GM19043 (cell line): ENCODE measurements at regions not wholly inside any gene's neighbourhood (a gene's known extent, or its start where the extent isn't known, plus 50 kb on each side); places are given as distances from the start of the nearest gene placed in this dataset.

Source experiments
- ATAC-seq: cut with Tn5 transposase; IDR thresholded peaks from one replicate; pipeline ENCODE4 v1.9.1; 2021; ENCODE audit warnings: low read depth; ENCODE audit not compliant: unreplicated experiment

DNA sequence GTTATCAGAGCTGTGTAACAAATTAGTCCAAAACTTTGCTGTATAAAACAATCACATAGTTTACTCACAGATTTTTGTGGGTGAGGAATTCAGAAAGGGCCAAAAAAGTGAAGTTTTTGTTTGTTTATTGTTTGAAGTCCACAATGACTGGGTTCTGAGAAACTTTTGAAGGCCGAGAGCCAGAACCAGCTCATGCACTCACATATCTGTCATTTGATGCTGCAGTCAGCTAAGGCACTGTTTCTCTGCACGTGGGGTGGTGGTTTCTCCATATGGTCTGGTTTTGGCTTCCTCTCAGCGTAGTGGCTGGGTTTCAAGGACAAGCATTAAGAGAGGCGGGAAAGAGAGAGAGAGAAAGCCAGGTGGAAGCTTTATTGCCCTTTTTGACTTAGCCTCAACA lies 131.8 kb downstream of the TWIST2 start:
- ATAC-seq: no peak

DNA sequence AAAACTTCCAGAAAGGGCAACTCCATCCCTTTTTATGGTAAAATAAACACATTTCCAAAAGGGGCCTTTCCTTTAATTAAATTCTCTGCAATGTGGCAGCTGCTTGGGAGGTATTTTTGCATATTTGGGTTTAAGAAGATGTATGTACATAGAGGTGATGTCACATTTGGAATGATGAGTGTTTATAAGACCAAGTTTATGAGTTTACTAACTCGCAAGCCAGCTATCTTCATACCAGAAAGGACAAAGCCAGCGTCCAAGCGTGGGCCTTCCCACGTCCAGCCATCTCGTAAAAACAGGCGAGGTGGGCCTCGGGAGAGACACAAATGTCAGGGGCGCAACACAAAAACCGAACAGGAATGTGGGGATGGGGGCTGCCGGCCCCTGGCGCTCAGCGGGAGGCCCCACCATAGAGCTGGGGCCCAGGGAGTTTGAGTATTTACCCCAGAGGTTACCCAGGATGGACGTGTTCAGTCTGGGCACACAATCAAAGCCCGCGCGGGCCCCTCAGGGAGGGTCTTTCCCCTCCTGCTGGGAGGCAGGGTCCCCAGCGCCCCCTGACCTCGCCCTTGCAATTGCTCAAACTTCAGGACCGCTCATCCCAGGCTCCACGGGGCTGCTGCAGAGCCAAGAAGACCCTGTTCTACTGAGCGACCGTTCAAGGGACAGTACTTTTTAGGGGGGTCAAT lies 137.3 kb downstream of the TWIST2 start:
- ATAC-seq: no peak

DNA sequence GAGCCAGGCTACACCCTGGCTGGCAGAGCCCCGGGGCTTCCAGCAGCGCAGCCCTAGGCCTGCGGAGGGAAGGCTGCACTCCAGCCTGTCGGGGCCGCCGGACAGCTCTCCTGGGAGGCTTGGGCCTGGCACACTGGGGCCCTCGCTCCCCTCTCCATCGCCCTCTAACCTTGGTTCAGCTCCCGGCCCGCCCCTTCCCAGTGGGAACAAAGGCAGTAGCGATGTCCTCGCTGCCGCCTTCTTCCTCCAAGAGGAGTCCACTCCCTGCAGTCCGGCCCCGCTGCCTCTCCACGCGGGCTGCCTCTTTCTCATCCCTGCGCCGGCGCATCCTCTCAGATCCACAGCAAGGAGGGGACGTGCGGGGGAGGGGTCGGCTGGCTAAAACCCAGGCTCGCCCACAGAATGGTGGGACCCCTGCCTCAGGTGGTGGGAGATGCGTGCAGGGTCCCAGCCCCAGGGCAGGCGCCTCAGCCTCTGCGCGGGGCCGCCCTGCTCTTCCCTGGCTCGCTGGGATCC lies 138.1 kb downstream of the TWIST2 start:
- ATAC-seq: no peak

DNA sequence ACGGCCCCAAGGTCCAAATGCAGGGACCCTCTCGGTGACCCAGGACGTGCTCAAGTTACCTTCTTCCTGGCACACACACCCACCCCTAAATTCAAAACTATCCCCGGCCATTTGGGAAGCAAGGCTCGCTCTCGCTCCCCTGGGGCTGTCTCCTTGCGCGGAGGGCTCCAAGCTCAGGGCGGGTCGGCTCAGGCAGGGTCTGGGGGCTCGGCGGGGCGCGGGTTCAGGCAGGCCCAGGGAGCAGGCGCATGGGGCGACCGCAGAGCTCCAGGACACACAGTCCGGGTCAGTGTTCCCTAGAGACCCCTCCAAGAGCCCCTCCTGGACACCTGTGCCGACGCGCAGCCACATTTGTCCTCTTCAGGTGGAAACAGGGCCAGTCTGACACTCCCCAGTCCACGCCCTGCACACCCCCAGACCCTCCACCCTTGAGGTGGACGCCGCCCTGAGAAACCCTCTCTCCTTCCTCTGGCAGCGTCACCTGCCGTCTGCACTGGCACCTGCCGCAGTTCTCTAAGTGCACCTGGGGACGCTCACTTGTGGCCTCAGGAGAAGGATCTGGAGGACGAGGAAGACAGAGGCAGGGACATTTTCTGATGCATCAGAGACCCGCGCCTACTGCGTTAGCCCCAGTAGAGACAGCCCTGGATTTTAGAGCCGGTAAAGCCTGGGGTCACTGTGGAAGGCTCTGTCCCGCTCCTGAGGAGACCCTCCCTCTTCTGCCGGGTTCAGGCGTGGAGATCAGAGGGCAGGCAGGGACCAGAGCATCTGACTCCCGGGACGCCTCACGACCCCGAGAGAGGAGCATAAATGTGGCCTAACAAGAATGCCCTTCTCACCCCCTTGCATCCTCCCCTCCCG lies 138.8 kb downstream of the TWIST2 start:
- no peak for ATAC-seq

DNA sequence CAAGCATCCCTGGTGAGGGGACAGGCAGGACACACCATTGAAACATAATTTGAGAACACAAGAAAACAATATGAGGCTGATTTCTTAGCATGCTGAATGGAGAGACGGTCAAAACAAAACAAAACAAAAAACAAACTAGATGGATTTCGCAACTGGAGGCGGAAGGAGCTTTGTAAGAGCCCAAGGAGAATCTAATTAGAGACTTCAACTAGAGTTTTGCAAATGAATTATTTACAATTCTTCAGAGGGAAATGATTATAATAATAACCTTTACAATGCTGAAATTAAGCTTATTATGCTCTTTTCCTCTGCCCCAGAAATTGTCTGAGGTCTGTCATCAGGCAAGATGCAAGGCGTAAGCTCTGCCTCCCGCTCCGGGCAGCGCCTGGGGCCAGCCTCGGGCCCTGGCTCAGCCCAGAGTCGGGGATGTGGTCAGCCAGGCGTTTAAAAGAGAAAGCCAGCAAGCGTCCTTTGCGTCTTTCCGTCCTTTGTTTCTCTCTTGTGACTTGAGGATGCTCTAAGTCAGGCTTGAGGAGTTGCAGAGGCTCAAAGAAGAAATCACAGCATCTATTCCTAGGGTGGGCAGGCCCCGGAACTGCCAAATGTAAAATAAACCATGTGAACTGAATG lies 139.6 kb downstream of the TWIST2 start:
- no peak for ATAC-seq

DNA sequence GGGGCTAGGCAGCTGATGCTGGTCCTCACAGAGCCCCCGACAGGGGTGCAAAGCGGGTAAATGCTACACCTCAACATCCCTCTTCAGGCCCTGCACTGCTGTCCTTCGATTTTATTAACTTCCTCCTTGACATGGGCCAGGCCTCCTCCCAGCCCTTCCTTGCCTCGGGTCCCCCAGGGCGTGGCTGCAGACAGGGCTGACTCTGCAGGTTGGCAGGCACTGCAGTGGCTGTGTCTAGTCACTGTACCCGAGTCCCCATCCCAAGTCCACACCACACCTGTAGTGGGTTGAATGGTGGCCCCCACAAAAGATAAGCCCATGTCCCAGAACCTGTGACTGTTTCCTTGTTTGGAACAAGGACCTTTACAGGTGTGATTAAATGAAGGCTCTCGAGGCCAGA lies 140.2 kb downstream of the TWIST2 start:
- no peak for ATAC-seq

DNA sequence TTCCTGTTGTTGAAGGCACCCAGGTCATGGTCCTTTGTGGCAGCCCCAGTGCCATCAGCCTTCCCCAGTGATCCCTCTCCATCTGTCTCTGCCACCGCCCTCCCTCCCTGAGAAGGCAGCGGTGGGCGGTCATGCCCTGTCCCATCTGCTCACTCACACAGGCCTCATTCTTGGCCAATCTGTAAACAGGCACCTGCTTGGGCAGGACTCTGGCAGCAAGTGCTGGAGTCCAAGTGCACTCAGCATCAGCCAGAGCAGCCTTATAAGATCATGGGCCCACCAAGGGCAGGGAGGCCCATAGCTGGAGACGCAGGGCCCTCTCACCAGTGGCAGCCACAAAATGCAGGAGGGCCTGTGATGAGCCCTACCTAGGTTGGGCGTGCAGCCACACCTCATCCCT lies 140.9 kb downstream of the TWIST2 start:
- no peak for ATAC-seq

DNA sequence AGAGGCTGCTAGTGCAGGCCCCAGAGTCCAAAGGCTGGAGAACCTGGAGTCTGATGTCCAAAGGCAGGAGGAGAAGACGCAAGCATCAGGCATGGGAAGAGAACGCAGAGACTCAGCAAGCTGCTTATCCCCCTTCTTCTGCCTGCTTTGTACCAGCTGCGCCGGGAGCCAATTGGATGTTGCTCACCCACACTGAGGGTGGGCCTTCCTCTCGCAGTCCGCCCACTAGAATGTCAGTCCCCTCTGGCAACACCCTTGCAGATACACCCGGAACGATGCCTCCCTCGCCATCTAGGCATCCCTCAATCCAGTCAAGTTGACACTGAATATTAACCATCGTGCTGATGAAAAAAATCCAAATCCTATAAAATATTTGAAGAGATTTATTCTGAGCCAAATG lies 141.6 kb downstream of the TWIST2 start:
- no peak for ATAC-seq

DNA sequence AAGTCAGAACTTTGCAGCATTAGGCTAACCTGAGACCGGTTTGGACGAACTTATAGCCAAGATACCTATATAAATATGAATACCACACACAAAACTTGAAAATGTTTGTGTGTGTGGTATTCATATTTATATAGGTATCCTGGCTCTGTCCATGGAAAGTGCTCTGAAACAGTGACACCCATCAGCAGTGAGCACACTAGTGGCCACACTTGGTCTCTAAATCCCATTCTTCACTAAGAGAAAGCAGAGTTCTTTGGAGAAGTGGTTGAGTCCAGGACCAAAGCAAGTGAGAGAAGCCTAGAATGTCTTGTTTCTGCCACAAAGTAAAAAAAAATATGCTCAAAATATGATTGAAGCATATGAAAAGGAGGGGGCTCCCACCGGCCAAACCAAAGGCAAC lies 146.5 kb downstream of the TWIST2 start:
- ATAC-seq: no peak

DNA sequence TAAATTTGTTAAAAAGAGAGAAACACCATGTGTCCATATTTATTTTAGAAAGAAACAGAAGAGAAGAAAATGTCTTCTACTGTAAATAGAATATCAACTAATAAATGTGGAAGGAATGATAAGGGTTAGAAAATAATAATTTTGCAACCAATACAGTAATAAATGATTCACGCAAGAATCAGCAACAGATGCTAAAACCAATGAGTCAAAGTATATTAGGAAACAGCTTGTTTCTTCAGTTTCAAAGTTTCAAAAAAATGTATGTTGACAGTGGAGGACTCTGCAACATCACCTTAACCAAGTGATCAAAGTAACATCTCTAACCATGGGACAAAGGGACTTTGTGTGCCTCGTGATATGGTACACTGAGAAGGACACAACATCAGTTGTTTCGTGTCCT lies 147.0 kb downstream of the TWIST2 start:
- no peak for ATAC-seq

DNA sequence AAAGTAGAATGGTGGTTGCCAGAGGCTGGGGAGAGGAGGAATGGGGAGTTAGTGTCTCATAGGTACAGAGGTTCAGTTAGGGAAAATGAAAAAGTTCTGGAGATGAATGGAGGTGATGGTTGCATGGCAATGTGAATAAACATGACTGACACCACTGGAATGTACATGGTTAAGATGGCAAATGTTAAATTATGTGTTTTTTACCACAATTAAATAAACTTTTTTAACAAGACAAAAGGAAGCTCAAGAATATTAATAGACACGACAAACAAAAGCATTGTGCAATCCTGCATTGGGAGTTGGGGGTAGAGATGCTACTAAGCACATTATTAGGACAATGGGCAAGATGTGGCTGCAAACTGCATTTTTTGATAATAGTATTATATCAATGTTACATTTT lies 147.7 kb downstream of the TWIST2 start:
- no peak for ATAC-seq

DNA sequence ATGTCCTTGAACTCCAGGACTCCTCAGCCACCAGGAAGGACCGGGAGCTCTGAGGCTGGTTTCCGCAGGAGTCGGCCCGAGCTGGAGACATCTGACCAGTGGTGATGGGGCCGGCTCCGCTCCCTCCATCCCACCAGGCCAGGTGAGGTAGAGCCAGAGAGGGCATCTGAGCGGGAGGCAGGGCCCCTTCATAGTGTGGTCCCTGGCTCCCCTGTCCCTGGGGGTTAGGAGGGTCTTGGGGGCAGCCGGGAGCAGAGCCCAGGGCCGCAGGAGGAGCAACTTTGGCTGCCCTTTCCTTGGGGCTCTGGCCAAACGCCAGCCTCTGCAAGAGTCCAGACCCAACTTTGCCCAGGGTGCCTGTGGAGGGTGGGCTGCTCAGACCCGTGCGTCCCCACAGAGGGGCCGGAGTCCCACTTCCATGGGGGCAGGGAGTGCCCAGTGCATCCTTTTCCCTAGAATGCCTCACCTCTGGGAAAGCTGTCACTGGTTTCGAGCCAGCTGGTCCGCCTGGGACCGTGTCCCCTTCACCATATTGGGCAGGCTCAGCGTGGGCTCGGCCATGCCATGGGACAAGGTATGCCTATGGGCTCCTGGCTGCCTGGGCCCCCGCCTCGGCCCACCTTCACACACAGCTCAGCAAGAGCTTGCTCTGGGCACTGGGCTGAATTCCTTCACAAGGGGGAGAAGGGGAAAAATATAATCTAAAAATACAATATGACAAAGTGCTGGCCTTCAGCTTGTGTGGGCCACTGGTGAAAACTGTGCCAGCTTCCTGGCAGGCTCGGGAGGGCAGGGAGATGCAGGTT lies 148.6 kb downstream of the TWIST2 start:
- no peak for ATAC-seq

DNA sequence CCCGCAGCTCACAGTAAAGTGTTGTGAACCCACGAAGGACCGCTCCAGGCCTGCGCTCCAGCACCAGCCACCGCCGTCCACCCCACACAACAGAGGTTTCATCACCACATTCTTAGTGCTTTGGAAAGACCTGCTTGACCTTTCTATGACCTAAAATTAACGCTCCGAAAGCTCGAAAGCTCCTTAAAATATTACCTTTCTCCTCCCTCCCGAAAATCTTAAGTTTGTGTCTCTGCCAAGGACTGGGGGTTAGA lies 149.2 kb downstream of the TWIST2 start:
- ATAC-seq: no peak

DNA sequence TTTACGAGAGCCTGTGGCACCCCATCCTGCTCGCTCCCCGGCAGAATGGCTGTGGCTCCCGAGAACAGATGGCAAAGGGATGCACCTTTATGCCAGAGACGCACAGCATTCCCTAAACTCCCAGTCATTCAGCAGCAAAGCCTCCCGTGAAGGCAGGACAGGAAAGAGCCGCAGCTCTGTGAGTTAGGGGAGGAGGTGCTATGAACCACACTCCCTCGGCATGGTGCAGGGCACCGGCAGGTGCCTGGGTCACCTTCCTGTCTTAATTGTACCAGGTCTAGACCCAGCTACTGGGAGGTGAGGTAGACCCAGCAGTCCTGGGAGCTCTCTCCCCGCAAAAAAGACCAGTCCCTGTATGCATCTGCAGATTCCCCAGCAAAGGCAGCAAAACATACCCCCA lies 149.8 kb downstream of the TWIST2 start:
- ATAC-seq: no peak
